KBM-7 (cell line): ENCODE measurements at regions not wholly inside any gene's neighbourhood (a gene's known extent, or its start where the extent isn't known, plus 50 kb on each side); places are given as distances from the start of the nearest gene placed in this dataset.
"Not testable (repeated sequence)": the region's sequence is repeated elsewhere in the genome, so short reads cannot be mapped to it uniquely, and the experiment has no call there.

Experiments used
- DNase-seq: peaks from one replicate; pipeline ENCODE4 v3.0.0-alpha.2; 2015
- in situ Hi-C: fragments of 300-500 bp; cut with MboI; formaldehyde crosslinking; loops from 2 replicates; pipeline ENCODE4 v1.14.3; 2020; ENCODE audit warnings: low sequenced_read_pairs, low pct_unique_long_range_greater_than_20kb, mixed read lengths

GRCh38 chr2:144996225-144996795, 476.4 kb upstream of the ZEB2 start:
- in situ Hi-C loops: no loop called here
- DNase-seq: no peak

- in situ Hi-C loops: no loop called here
- no peak for DNase-seq
Measured at GRCh38 chr2:144995482-144995881, 475.6 kb upstream of the ZEB2 start.

- DNase-seq: no peak
- in situ Hi-C loops: no loop called here
Measured at GRCh38 chr2:144990661-144991060, 470.7 kb upstream of the ZEB2 start.

GRCh38 chr2:144989579-144990270, 469.8 kb upstream of the ZEB2 start:
- DNase-seq: no peak
- in situ Hi-C loops: no loop called here

- DNase-seq: no peak
- in situ Hi-C loops: no loop called here
Measured at GRCh38 chr2:144988591-144988990, 468.7 kb upstream of the ZEB2 start.

- DNase-seq: no peak
- in situ Hi-C loops: no loop called here
Measured at GRCh38 chr2:144986691-144987090, 466.8 kb upstream of the ZEB2 start.

GRCh38 chr2:144984038-144984437, 464.1 kb upstream of the ZEB2 start:
- in situ Hi-C loops: no loop called here
- DNase-seq: no peak

GRCh38 chr2:144983107-144983506, 463.2 kb upstream of the ZEB2 start:
- no peak for DNase-seq
- in situ Hi-C loops: no loop called here

- no peak for DNase-seq
- in situ Hi-C loops: no loop called here
Measured at GRCh38 chr2:144982481-144982880, 462.6 kb upstream of the ZEB2 start.

GRCh38 chr2:144975881-144976280, 456.0 kb upstream of the ZEB2 start:
- in situ Hi-C loops: no loop called here
- DNase-seq: no peak

GRCh38 chr2:144972676-144973075, 452.8 kb upstream of the ZEB2 start:
- in situ Hi-C loops: no loop called here
- DNase-seq: no peak

- no peak for DNase-seq
Measured at GRCh38 chr2:144971786-144972335, 451.9 kb upstream of the ZEB2 start.

GRCh38 chr2:144970410-144970809, 450.5 kb upstream of the ZEB2 start:
- in situ Hi-C loops, DNase-seq: not testable (repeated sequence)

More at GRCh38 chr2:144971786-144972335, 451.9 kb upstream of the ZEB2 start:
- in situ Hi-C loops: no loop called here

- DNase-seq, in situ Hi-C loops: not testable (repeated sequence)
Measured at GRCh38 chr2:144969564-144969963, 449.6 kb upstream of the ZEB2 start.

GRCh38 chr2:144967961-144968360, 448.0 kb upstream of the ZEB2 start:
- no peak for DNase-seq
- in situ Hi-C loops: no loop called here

GRCh38 chr2:144965172-144965571, 445.3 kb upstream of the ZEB2 start:
- in situ Hi-C loops: no loop called here
- DNase-seq: no peak

GRCh38 chr2:144963031-144963430, 443.1 kb upstream of the ZEB2 start:
- in situ Hi-C loops: no loop called here
- DNase-seq: no peak

GRCh38 chr2:144959416-144959815, 439.5 kb upstream of the ZEB2 start:
- DNase-seq: no peak
- in situ Hi-C loops: no loop called here

- in situ Hi-C loops: no loop called here
- no peak for DNase-seq
Measured at GRCh38 chr2:144950899-144951560, 431.1 kb upstream of the ZEB2 start.

- in situ Hi-C loops: no loop called here
- DNase-seq: no peak
Measured at GRCh38 chr2:144948205-144948855, 428.4 kb upstream of the ZEB2 start.
